ENCODE measurements at regions not wholly inside any gene's neighbourhood (a gene's known extent, or its start where the extent isn't known, plus 50 kb on each side); places are given as distances from the start of the nearest gene placed in this dataset.

- TF ChIP-seq CTCF (IDR thresholded peaks at IDR 0.05; ENCODE audit: low read length) (no peak), EZH2 (optimal IDR thresholded peaks at IDR 0.05; ENCODE audit: low read depth, low read length) (no peak), EZH2phosphoT487 (IDR thresholded peaks at IDR 0.05; ENCODE audit: low read length) (no peak)
These were observed 53.5 kb upstream of the ERCC6L2 start for GRCh38 chr9:95822015-95822414.

Measured in MM.1S (cell line).